PC-9 (cell line): ENCODE measurements at regions not wholly inside any gene's neighbourhood (a gene's known extent, or its start where the extent isn't known, plus 50 kb on each side); places are given as distances from the start of the nearest gene placed in this dataset.

Experiments
- BruUV-seq: library from RNA; stranded (reverse); fragments of 400-500 nt; replicated peaks from 2 replicates; lab custom pipeline; 2021; lab: Mats Ljungman, UMichigan
- CTCF ChIA-PET: fragments of 300-600 bp; sonication (Branson Sonifier 250); formaldehyde crosslinking; loops from one replicate; lab custom pipeline; 2022; ENCODE audit warnings: antibody characterized with exemption; lab: Charles Lee
- POLR2A ChIA-PET: fragments of 300-600 bp; sonication (Branson Sonifier 250); formaldehyde crosslinking; loops from one replicate; lab custom pipeline; 2022; ENCODE audit warnings: antibody characterized with exemption; ENCODE audit not compliant: unreplicated experiment; lab: Charles Lee
- DNase-seq, 2 experiments: peaks; one replicate each; pipeline versions ENCODE4 v3.0.0 to v3.0.0-alpha.2; 2015 to 2022; ENCODE audit warnings: mixed read lengths in 1 of 2
- H2AFZ ChIP-seq: fragments of 200-600 bp; sonication (generic); 2 replicates; pipeline ENCODE4 v1.8.1; 2017; ENCODE audit warnings: antibody characterized with exemption
- H3F3A ChIP-seq: fragments of 200-600 bp; sonication (generic); 2 replicates; pipeline ENCODE4 v1.8.1; 2017; ENCODE audit warnings: antibody characterized with exemption, mild to moderate bottlenecking, low read depth; ENCODE audit not compliant: insufficient read depth
- H3K27ac ChIP-seq: fragments of 200-600 bp; sonication (generic); 2 replicates; pipeline ENCODE4 v1.6.1; 2016; ENCODE audit warnings: mixed run types
- H3K27me3 ChIP-seq: fragments of 200-600 bp; sonication (generic); 2 replicates; pipeline ENCODE4 v1.6.1; 2016; ENCODE audit warnings: low read depth, mixed run types; ENCODE audit not compliant: insufficient read depth
- H3K36me3 ChIP-seq: fragments of 200-600 bp; sonication (generic); 2 replicates; pipeline ENCODE4 v1.6.1; 2016; ENCODE audit warnings: low read depth, mixed run types
- H3K4me1 ChIP-seq: fragments of 200-600 bp; sonication (generic); replicated peaks from 2 replicates; pipeline ENCODE4 v1.6.1; 2016; ENCODE audit warnings: mixed run types; ENCODE audit not compliant: insufficient read depth
- H3K4me2 ChIP-seq: fragments of 200-600 bp; sonication (generic); 2 replicates; pipeline ENCODE4 v1.6.1; 2017; ENCODE audit warnings: mixed run types
- H3K4me3 ChIP-seq: fragments of 200-600 bp; sonication (generic); 2 replicates; pipeline ENCODE4 v1.6.1; 2016; ENCODE audit warnings: mixed run types
- H3K79me2 ChIP-seq: fragments of 200-600 bp; sonication (generic); 2 replicates; pipeline ENCODE4 v1.6.1; 2017; ENCODE audit warnings: low read depth, mixed run types
- H3K9me2 ChIP-seq: fragments of 200-600 bp; sonication (generic); 2 replicates; pipeline ENCODE4 v1.8.1; 2017; ENCODE audit warnings: mild to moderate bottlenecking; ENCODE audit not compliant: insufficient read depth
- H3K9me3 ChIP-seq: fragments of 200-600 bp; sonication (generic); 2 replicates; pipeline ENCODE4 v1.8.1; 2016; ENCODE audit warnings: low read depth; ENCODE audit not compliant: insufficient read depth
- H4K20me1 ChIP-seq: fragments of 200-600 bp; sonication (generic); 2 replicates; pipeline ENCODE4 v1.8.1; 2017; ENCODE audit not compliant: insufficient read depth
- EZH2 ChIP-seq: fragments of 200-600 bp; sonication (generic); IDR thresholded peaks from 2 replicates; pipeline ENCODE4 v1.8.0; 2017; ENCODE audit warnings: antibody characterized with exemption, low read depth
- intact Hi-C: fragments of 100-400 bp; cut with micrococcal nuclease; formaldehyde crosslinking; loops from one replicate; pipeline ENCODE4 v1.10.0; 2022; ENCODE audit not compliant: unreplicated experiment
- TF ChIP-seq, protein P1 (sequence below): fragments of 200-600 bp; sonication (generic); conservative IDR thresholded peaks from 2 replicates; pipeline ENCODE4 v1.6.1; 2017; ENCODE audit warnings: mixed run types, antibody characterized with exemption, mild to moderate bottlenecking, moderate library complexity

DNA sequence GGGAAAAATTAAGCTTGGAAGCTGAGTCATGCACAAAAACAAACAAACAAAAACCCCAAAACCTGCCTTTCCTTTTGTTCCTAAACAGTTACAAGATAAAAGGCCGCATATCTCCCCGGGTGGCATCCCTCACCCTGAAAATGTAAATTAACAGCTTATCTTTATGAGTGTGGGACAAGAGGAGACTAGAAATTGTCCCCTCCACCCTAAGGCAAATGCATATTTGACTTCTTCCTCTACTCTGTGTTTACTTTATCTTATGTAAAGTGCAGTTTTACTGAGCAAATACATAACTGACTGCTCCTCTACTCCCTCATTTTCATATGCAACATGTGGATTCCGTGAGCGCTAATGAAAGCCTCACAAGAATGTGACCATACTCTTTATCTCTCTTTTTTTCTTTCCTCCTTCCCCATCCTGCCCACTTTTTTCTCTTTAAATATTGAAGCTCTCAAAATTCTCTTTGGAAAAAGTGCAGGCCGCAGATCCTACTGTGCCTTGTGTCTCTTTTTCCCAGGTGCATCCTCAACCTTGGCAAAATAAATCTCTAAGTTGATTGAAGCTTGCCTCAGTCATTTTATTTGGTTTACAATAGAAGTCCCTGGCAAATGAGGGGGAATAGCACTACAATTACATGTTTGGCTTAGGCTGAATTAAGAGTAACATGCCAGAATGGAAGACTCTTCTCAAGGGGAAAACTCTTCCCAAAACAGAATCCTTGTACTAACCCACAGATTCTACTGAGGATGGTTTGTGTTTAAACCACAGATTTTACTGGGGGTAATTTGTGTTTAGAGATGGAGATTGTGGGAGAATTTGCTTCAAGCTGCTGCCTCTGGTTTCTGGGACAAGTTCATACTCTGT, 72.7 kb upstream of the WDR72 start:
- no peak overlapping the region for H3K27ac ChIP-seq
- H3F3A ChIP-seq = no peaks in the 10 kb centered on the region
- no peak for TF ChIP-seq EZH2
- TF ChIP-seq, protein P1, sequence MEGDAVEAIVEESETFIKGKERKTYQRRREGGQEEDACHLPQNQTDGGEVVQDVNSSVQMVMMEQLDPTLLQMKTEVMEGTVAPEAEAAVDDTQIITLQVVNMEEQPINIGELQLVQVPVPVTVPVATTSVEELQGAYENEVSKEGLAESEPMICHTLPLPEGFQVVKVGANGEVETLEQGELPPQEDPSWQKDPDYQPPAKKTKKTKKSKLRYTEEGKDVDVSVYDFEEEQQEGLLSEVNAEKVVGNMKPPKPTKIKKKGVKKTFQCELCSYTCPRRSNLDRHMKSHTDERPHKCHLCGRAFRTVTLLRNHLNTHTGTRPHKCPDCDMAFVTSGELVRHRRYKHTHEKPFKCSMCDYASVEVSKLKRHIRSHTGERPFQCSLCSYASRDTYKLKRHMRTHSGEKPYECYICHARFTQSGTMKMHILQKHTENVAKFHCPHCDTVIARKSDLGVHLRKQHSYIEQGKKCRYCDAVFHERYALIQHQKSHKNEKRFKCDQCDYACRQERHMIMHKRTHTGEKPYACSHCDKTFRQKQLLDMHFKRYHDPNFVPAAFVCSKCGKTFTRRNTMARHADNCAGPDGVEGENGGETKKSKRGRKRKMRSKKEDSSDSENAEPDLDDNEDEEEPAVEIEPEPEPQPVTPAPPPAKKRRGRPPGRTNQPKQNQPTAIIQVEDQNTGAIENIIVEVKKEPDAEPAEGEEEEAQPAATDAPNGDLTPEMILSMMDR = no peak
- H4K20me1 ChIP-seq = no peaks in the 10 kb centered on the region
- H3K36me3 ChIP-seq = no peaks in the 10 kb centered on the region
- no peak for DNase-seq
- no peak overlapping the region for H3K4me3 ChIP-seq
- POLR2A ChIA-PET = no interaction called here
- H3K9me2 ChIP-seq = no peaks in the 10 kb centered on the region
- H3K27me3 ChIP-seq = no peaks in the 10 kb centered on the region
- CTCF ChIA-PET = no interaction called here
- no peak overlapping the region for H3K4me2 ChIP-seq
- no TSS peak for BruUV-seq
- no peak overlapping the region for H2AFZ ChIP-seq
- intact Hi-C loops = no loop called here
- H3K9me3 ChIP-seq = no peaks in the 10 kb centered on the region
- no peaks in the 10 kb centered on the region for H3K79me2 ChIP-seq
- H3K4me1 ChIP-seq = no peaks in the 10 kb centered on the region

DNA sequence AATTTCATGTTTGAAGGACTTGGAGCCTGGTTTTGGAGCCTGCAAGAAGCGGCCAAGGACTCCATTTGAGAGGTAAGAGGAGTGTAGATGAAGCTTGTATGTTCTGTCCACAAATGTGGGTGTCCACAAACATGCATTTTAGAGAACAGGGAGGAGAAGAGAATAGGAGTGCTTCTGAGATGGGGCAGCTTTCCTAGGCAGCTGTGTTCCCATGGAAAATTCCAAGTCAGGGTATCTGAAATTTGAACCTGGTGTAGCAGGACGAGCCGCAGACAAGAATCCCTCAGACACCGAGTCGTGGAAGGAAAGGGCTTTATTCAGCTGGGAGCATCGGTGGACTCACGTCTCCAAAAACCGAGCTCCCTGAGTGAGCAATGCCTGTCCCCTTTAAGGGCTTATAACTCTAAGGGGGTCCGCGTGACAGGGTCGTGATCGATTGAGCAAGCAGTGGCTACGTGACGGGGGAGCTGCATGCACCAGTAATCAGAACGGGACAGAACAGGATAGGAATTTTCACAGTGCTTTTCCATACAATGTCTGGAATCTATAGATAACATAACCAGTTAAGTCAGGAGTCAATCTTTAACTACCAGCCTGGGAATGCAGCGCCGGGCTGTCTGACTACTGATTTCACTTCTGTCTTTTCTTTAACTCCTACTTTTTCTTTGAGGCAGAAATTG, 71.4 kb upstream of the WDR72 start:
- CTCF ChIA-PET = no interaction called here

GRCh38 chr15:53829923-53830459, 70.5 kb upstream of the WDR72 start:
- Histone ChIP-seq H3K27me3 (no peaks in the 10 kb centered on the region), H4K20me1 (no peaks in the 10 kb centered on the region), H3K9me2 (no peaks in the 10 kb centered on the region), H3K4me2 (no peak overlapping the region), H3K4me3 (no peak overlapping the region), H2AFZ (no peak overlapping the region), H3K36me3 (no peaks in the 10 kb centered on the region), H3K9me3 (no peaks in the 10 kb centered on the region), H3K4me1 (no peaks in the 10 kb centered on the region), H3K79me2 (no peaks in the 10 kb centered on the region), H3K27ac (no peak overlapping the region), H3F3A (no peaks in the 10 kb centered on the region)
- ChIA-PET CTCF (no interaction called here), POLR2A (no interaction called here)
- no peak for DNase-seq
- intact Hi-C loops = no loop called here
- BruUV-seq = no TSS peak
- no peak for TF ChIP-seq EZH2
- TF ChIP-seq, protein P1 = no peak

More for the DNA sequence above, 71.4 kb upstream of the WDR72 start:
- Histone ChIP-seq H3K4me3 (no peak overlapping the region), H3K27me3 (no peaks in the 10 kb centered on the region), H3K4me2 (no peak overlapping the region), H3K4me1 (no peaks in the 10 kb centered on the region), H3K27ac (no peak overlapping the region), H3F3A (no peaks in the 10 kb centered on the region), H2AFZ (no peak overlapping the region), H3K9me2 (no peaks in the 10 kb centered on the region), H3K36me3 (no peaks in the 10 kb centered on the region), H4K20me1 (no peaks in the 10 kb centered on the region), H3K79me2 (no peaks in the 10 kb centered on the region), H3K9me3 (no peaks in the 10 kb centered on the region)
- no peak for DNase-seq
- no peak for TF ChIP-seq EZH2
- TF ChIP-seq, protein P1 = no peak
- BruUV-seq = no TSS peak
- POLR2A ChIA-PET = no interaction called here
- intact Hi-C loops = no loop called here
